ENCODE measurements at regions not wholly inside any gene's neighbourhood (a gene's known extent, or its start where the extent isn't known, plus 50 kb on each side); places are given as distances from the start of the nearest gene placed in this dataset.

DNA sequence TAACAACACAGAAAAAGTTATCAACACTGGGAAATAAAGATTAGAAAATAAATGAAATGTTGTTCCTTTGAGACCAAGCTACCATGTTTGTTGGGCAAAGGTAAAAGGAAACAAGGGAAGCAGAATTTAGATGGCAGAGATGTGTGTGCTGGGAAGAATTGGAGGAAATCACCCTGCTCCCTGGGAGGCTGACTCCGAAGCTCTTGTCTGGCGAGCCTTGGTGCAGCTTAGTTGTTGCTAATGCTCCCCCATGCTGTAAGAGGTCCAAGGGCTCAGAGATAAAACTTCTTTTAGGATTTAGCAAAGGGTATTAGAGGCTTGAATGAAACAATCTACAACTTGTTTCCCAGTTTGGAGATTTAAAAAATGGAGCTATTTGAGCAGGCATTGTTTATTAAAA is 123.8 kb upstream of the DDIT4L start:
- TF ChIP-seq, protein P1, sequence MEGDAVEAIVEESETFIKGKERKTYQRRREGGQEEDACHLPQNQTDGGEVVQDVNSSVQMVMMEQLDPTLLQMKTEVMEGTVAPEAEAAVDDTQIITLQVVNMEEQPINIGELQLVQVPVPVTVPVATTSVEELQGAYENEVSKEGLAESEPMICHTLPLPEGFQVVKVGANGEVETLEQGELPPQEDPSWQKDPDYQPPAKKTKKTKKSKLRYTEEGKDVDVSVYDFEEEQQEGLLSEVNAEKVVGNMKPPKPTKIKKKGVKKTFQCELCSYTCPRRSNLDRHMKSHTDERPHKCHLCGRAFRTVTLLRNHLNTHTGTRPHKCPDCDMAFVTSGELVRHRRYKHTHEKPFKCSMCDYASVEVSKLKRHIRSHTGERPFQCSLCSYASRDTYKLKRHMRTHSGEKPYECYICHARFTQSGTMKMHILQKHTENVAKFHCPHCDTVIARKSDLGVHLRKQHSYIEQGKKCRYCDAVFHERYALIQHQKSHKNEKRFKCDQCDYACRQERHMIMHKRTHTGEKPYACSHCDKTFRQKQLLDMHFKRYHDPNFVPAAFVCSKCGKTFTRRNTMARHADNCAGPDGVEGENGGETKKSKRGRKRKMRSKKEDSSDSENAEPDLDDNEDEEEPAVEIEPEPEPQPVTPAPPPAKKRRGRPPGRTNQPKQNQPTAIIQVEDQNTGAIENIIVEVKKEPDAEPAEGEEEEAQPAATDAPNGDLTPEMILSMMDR (IDR thresholded peaks at IDR 0.05): no peak
- no peak for TF ChIP-seq POLR2A (IDR thresholded peaks at IDR 0.05)
